CD4-positive, alpha-beta T cell treated with Interleukin-15 for 4 hours (primary cell): ENCODE measurements at regions not wholly inside any gene's neighbourhood (a gene's known extent, or its start where the extent isn't known, plus 50 kb on each side); places are given as distances from the start of the nearest gene placed in this dataset.
"Not testable (repeated sequence)": the region's sequence is repeated elsewhere in the genome, so short reads cannot be mapped to it uniquely, and the experiment has no call there.

Source experiments
- DNase-seq: peaks from one replicate; pipeline ENCODE4 v3.0.0-alpha.2; 2020; ENCODE audit warnings: low spot score

DNA sequence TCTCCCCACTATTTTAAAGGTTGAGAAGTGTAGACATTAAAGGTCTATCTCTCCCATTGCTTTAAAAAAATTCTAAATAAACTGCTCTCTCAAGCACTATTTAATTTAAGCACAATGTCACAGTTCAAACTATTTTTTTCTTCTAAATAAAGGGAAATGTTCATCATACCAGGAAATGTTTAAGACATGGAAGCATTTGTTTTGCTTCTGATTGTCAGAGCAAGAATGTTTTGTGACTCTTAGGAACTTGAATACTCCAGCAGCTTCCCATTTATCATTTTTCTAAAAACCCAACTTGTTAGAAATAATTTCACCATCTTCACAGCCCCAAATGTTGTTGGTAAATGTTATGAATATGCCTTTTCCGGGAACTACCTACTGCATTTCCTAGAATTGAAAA lies 121.8 kb upstream of the NTF3 start:
- DNase-seq: no peak

DNA sequence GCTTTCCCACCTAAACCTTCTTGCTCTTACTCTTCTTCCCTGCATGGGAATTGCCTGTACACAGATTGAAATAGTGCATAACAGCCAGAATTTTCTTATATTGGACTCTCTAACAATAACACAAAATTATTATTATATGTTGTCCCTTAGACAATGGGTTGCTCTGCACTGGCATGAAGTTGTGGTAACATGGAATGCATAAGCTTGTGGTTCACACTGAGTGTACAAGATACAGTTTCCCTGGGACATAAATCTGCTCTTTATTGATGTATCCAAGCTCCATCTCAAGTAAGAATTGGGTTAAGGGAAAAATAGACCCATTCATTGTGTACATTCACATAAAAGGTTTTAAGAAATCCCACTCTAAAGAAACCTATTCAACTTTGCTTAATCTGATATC lies 114.4 kb upstream of the NTF3 start:
- no peak for DNase-seq

DNA sequence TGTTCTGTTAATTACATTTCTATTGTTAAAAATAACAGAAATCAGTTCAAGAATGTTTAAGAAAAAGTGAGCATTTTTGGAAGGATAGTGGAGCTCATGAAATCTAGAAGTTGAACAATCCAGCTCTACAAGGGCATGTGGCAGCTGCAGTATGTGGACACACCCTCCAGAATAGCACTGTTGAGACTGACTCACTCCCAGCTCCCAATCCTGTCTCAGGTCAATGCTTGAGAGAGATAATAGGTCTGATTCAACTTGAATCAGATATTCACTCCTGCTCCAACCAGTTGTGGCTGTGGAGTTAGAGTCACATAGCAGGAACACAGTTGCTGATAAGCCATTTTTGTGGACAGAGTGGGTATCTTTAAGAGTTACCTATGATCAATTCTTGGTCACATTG lies 113.0 kb upstream of the NTF3 start:
- no peak for DNase-seq

DNA sequence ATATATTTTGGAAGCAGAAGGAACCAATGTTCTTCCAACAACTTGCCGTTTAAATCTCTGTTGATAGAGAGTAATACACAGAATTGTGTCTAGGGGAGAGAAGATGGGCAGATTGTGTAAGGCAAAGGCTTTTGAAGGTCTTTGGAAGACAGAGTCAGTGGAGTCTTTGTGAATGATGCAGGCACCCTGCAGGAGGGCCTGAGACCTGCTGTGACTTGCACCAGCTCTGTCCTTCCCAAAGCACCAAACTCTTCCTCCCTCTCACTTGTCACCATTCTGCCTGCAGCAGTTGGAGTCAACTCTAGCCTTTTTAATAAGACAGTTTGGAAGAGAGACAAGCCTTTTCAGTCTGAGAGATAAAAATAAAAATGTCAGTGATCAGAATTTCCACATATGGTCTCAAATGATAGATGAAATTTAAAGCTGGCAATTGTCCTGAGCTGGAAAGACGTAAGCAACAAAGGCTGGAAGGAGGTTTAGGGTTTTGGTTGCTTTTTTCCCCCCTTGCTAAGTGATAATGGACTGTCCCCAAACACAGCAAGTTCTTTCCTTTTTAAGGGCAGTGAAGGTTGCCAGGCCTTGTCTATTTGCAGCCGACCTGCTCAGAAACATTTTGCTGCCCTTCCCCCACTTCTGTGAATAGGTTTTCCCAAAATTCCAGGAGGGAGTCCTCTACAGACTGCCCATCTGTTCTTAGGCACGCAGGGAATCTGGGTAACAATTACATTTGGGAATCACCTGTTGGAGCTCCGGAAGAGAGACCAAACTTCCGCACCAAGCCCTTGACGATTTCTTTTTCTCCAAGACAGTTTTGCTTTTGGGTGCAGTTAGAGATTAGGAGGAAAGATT lies 103.0 kb upstream of the NTF3 start:
- no peak for DNase-seq

DNA sequence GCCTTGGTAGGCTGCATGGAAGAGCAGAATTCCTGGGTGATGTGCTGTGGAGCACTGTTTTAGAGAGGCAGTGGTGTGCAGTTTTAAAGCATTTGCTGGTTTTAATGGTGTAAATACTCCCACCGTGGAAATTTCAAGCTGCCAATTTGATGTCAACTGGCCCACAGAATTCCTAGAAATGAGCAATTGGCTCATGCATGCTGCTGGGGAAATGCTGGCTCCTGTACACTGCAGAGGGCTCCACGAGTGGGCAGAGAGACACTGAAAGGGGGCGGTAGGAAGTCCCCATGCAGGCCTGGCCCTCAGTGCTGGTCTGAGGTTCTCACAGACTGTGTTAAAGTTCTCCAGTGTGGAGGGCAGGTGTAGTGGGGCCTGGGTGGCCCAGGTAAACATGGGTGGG lies 99.4 kb upstream of the NTF3 start:
- no peak for DNase-seq

DNA sequence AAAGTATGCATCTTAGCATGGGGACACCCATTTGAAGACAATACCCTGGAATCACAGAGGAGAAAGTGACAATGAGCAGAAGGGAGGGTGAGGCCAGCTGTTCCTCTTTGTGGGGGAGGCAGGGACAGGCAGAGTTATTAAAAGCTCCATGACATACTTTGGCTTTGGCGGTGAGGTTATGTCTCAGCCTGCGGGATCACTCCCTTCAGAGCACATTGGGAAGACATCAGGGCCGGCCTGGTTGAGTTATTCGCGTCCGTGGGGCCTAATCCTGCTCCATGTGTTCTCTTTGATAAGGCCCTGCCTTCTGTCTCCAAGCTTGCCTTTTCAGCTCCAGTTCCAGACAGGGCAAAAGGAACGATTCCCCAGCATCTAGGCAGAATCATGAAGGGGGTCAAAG lies 98.8 kb upstream of the NTF3 start:
- no peak for DNase-seq

DNA sequence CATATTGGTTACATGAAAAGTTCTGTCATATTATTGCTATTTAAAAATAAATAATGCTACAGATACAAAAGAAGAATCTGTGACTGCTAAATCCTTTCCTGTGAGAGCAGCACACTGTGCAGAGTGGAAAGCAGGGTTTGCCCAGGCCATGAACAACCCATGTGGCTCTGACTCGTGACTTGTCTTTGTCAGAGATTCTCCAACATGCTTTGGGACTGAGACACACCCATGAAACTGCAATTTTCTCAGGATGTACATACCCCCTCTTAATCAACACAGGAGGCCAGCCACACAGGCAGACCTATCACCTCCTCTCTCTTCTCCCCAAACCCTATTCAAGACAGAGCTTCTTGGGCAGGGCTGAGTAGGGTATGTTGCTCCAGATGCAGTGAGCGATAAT lies 96.8 kb upstream of the NTF3 start:
- DNase-seq: no peak

DNA sequence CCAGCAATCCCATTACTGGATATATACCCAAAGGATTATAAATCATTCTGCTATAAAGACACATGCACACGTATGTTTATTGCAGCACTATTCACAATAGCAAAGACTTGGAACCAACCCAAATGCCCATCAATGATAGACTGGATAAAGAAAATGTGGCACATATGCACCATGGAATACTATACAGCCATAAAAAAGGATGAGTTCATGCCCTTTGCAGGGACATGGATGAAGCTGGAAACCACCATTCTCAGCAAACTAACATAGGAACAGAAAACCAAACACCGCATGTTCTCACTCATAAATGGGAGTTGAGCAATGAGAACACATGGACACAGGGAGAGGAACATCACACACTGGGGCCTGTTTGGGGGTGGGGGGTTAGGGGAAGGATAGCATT lies 90.8 kb upstream of the NTF3 start:
- not testable (repeated sequence) for DNase-seq

DNA sequence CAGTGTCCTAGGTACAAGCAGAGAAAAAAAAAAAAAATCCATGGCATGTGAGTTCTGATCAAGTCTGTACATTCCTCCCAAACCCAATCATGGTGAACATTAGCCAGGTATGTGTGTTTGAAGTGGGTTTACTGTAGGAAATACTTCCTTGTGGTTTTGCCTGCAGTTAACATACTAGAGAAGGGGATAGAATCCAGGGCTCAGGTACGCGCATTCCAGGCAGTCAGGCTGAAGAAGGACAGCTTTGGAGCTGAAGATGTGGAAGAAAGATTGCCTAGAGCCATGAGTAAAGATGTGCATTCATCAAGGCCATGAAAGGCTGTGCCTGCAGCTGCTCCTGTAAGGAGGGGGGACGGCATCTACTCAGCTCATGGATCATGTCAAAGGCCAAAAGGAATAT lies 88.2 kb upstream of the NTF3 start:
- no peak for DNase-seq

DNA sequence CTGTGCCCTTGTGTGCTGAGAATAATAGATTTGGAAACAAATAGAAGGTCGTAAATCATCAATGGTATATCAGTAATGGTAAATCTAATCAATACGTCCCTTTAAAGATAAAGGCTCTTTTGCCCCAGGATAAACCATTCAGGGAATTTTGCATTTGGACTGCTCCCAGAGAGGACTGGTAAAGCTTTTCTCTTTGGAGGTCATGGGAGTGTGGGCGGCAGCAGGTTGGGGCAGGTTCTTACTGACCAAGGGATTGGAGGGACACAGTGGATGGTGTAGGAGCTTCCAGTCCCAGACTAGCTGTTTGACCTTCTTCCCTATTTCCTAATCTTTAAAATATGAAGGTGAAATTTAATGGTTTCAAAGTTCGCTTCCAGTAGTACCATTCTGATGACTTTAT lies 87.8 kb upstream of the NTF3 start:
- DNase-seq: no peak

DNA sequence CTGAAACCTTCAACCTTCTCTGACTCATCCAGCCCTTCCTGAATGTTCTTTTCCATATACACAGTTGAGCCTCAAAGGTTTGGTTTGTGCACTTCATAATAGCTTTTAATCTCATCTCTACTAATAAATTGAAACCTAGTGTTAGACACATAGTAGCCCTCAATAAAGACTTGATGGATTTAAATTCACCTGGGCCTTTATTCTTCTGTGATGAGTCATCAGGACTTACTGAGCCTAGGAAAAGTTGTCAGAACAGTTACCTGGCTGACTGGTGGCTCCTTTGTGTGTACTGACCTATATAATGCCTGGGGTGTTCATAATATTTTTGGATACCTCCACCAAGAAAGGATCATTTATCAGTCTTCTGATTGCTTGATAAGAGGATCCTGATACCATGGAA lies 86.4 kb upstream of the NTF3 start:
- no peak for DNase-seq

DNA sequence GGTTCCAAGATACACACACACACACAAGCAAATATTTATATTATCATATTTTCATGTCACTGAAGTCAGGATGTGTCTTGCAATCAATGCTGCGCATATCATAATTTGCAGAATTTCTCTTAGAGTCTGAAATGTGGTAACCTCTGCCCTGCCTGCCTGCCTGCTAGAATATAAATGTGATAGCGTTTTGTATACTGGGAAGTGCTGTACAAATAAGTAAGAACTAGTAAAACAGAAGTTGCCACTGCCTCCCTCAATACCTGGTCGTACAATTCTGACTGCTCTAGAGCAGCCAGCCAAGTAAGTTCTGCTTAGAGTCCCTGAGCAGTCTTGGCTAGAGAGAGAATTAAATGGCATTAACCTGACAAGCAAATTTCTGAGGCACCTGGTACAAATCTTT lies 83.9 kb upstream of the NTF3 start:
- DNase-seq: no peak

DNA sequence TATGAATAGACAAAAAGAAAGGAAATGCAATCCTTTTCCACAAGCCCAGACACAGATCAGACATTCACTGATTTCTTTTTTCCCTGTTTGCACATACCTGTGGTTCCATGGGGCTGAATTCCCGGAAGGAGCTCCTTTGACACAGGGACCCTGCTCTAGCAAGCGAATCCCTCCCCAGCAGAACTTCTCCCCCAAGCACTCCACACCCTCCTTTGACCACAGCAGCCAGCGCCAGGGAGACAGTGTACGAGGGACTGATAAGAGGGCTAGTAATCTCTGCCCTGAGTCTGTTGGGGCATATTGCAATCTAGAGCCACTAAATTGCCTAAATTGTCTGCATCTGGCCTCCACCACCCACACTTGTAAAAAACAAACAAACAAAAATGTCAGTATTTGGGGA lies 83.4 kb upstream of the NTF3 start:
- DNase-seq: no peak

DNA sequence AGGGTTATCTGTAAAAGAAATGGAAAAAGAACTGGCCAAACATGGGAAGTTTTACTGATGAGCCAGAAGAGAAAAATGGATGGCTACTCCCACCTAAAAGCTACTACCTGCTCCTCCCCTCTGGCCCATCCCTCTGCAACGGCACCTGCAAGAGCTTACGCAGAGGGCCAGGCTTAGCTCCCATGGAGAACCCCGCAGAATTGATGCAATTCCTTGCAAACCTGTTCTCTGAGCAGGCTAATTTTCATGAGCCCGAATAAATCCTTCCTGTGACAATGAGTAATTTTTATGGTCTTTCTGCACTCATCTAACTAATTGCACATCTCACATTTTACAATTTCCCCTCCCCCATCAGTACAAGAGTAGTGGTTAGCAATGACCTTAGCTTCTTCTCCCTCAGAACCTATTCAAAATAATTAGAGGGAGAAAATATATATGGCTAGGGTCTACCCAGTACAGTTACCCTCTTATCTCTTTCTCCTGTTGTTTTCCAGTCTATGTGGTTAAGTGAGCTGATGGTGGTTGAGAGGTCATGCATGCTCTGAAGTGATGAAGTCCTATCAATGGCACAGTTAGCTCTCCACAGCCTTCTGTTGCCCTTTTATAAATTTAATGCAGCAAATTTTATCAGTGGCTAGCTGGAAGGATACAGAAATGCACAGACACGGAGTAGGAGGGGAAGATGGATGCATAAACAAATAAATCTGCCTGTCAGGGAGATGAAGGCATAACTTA lies 67.7 kb upstream of the NTF3 start:
- no peak for DNase-seq

DNA sequence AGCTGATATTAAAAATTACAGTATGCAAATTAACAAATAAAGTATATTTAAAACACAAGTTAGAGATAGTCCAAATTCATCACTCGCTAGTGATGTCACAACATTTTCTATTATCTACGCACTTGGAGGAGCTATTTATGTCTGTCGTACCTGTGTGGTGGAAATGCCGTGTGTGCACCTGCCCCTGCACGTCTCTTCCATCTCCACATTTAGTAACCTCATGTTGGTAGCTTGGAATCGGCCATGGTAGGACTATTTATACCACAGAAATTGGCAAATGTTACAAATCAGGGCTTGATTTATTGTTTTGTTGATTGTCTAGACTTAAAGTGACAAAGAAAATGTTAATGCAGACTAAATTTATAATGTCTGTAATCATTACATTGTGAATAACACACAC lies 62.6 kb upstream of the NTF3 start:
- no peak for DNase-seq

DNA sequence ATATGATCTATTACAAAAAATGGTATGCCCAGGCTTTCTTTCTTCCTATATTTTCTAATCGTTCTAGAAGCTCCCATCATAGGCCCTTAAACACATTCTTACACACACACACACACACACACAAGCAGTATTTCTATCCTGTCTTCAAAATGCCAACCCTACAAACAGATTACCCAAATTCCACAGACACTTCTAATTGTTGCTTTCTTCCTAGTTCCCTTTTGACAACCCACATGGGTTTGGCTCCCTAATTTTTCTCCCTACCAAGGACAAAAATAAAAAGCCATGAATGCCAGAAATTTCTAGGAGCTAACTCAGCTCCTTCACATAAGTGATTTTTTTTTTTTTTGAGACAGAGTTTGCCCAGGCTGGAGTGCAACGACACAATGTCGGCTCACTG lies 60.3 kb upstream of the NTF3 start:
- DNase-seq: no peak

DNA sequence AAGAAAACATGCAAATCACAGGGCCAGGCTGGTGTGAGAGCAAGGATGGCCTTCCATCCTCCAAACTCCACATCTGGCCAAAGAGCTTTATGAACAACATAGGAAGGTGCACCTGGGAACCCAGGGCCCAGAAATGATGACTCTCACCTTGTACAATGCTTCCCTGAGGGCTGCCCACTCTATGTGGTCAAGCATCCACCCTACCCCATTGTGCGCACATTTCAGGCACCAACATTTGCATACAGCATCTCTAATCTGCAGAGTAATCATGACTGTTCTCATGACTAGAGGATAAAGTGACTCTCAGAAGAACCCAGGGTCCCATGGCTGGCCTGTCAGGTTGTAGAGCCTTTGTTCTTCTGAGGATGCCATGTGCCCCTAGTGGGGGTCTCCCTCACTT lies 57.2 kb upstream of the NTF3 start:
- no peak for DNase-seq

DNA sequence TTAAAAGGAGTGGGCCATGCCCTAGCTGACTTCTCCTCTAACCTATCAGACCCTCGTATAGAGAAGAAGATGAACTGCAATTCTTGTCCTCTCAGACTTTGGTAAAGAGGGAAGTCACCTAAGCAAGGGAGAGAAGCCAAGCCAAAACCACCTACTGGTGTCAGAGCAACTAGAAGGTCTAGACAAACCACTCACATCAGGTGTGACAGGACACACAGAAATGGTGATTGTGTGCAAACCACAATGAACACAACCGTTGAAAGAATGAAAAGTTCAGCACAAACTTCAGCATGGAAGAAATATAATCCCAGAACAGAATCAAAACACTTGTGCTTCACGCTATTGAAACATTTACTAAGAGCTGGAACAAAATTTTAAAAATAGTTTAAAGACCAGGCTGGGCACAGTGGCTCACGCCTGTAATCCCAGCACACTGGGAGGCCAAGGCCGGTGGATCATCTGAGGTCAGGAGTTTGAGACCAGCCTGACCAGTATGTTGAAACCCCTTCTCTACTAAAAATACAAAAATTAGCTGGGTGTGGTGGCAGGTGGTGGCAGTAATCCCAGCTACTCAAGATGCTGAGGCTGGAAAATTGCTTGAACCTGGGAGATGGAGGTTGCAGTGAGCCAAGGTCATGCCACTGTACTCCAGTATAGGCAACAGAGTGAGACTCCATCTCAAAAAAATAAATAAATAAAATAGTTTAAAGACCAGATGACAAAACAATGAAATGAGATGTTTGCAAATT lies 56.2 kb upstream of the NTF3 start:
- no peak for DNase-seq

DNA sequence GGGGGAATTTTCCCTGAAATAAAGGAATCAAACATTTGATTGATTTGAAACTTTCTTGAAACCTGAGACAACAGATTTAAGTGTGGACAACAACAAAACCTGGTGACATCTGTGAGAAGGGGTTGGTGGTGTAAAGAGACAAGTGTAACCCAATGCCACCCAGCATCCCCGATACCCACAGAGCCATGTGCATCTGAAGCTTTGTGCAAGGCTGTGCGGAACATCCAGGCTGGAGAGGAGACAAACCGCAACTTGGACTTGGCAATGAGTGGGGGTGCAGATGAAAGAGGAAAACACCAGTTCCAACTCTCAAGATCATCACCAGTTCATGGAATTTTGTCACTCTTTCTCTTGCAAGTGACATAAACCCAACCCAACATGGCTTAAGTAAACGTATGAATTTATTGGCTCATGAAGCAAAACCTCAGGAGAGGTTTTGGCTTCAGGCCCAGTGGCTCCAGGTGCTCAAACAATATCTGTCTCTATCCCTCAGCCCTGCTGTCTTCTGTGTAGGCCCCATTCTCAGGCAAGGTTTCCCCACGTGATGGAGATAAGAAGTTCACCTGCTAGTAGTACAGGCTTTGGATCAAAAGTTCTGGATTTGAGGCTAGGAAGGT lies 55.2 kb upstream of the NTF3 start:
- no peak for DNase-seq

DNA sequence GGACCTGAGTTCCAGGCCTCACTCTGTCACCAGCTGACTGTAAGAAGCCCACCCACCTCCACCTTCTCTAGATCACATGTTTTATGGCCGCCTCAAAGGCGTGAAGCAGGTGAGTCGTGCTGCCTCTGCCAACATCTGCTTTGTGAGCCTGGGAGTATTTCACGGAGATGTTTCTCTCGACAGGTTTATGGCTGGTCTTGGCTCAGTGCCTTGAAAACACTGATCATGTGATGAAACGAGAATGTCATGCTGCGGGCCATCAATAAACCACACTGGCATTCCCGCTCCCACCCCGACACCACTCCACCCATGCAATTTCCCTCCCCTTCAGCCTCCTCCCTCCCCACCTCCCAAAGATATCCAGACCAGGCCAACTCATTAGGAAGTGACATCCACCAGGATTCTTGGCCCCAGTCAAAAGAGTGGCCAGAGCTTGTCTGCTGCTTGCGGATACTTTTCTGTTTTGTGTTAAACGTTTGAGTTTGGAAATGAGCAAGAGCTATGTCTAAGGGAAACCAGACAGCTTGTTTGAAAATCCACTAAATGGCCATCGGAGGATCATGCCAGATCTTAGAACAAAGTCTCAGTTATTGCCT lies 53.8 kb upstream of the NTF3 start:
- DNase-seq: no peak

DNA sequence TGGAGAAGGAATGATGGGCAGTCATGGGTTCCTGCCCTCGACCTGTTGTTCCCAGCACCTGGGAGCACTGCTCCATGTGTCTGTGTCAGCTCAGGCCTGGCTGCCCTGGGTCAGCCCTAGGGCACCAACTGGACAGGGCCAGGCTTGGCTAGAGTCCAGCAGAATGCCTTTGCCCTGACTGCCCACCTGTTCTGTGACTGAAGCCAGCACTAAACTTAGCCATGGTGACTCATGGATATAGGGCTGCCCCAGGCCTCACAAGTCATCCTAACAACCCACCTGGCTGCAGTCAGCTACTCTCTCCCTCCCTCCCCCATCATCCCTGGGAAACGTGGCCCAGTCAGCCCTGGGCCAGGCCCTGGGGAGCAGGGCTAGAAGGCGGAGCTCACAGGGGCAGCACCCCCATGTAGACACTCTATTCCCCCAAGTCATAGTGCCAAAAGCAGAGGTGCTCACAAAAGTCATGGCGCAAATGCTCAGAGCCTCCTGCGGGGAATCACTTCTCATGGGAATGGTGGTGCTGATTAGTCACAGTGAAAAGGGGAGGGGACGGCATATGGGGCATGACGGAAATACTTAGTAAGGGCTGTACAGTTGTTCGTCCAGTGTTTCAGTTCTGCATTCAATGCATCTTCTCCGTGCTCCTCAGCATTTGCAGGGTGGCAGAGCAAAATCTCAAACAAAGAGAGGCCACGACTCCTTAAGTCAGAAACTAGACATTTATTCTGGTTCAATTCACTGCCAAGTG lies 52.0 kb upstream of the NTF3 start:
- no peak for DNase-seq
